HCT116 (cell line): ENCODE measurements at regions not wholly inside any gene's neighbourhood (a gene's known extent, or its start where the extent isn't known, plus 50 kb on each side); places are given as distances from the start of the nearest gene placed in this dataset.
A peak's percentile ranks its signal among the peaks of the same experiment; 100 is the strongest.
"Not testable (repeated sequence)": the region's sequence is repeated elsewhere in the genome, so short reads cannot be mapped to it uniquely, and the experiment has no call there.

Experiments
- ATAC-seq: fragments of 200-7000 bp; cut with Tn5 transposase; 2 replicates; pipeline ENCODE4 v1.9.1; 2020; ENCODE audit warnings: mild to moderate bottlenecking, moderate library complexity
- BruUV-seq: library from RNA; stranded (reverse); fragments of 400-500 nt; replicated peaks from 2 replicates; lab custom pipeline; 2021; lab: Mats Ljungman, UMichigan
- CTCF ChIA-PET: fragments of 300-600 bp; sonication (Branson Sonifier 250); formaldehyde crosslinking; loops from one replicate; lab custom pipeline; 2021; ENCODE audit warnings: antibody characterized with exemption; lab: Charles Lee
- POLR2A ChIA-PET: fragments of 300-600, 350-600 bp; sonication (Branson Sonifier 250); formaldehyde crosslinking; loops from one replicate; lab custom pipeline; 2021; ENCODE audit warnings: antibody characterized with exemption; lab: Charles Lee
- RAD21 ChIA-PET, 2 experiments: fragments of 300-600 bp; sonication (Branson Sonifier 250); formaldehyde crosslinking; loops; one replicate each; lab custom pipeline; 2023; ENCODE audit warnings: low total read pairs in 2 of 2; ENCODE audit not compliant: uncharacterized antibody in 2 of 2, unreplicated experiment in 2 of 2, low non-redundant PET in 1 of 2; lab: Charles Lee
- DNase-seq: peaks from one replicate; pipeline ENCODE4 v3.0.0-alpha.2; 2010; ENCODE audit warnings: low read depth, low spot score
- H2AFZ ChIP-seq: fragments of 200-600 bp; shearing (Covaris generic), sonication (generic); 2 replicates; pipeline ENCODE4 v1.6.1; 2017; ENCODE audit warnings: low read depth, mixed run types, mixed read lengths, antibody characterized with exemption, low read length; ENCODE audit not compliant: poor library complexity, severe bottlenecking
- H3K27ac ChIP-seq: 2 replicates; pipeline ENCODE4 v1.5.1; 2012; ENCODE audit warnings: low read depth, low read length
- H3K27me3 ChIP-seq: fragments of 200-600 bp; sonication (generic); 2 replicates; pipeline ENCODE4 v1.6.1; 2016; ENCODE audit warnings: mixed run types, low read length, mixed read lengths; ENCODE audit not compliant: insufficient read depth
- H3K36me3 ChIP-seq, 2 experiments: fragments of 200-500 bp in 1 of 2; fragments of 200-600 bp in 1 of 2; sonication (Bioruptor generic) in 1 of 2; sonication (generic) in 1 of 2; 2 replicates each; pipeline versions ENCODE4 v1.5.1 to v1.6.1; 2014 to 2016; ENCODE audit warnings: low read length in 2 of 2, inconsistent platforms in 1 of 2, mixed read lengths in 1 of 2, mixed run types in 1 of 2; ENCODE audit not compliant: insufficient read depth in 2 of 2, control insufficient read depth in 1 of 2
- H3K4me1 ChIP-seq, 2 experiments: fragments of 200-600 bp in 1 of 2; sonication (generic) in 1 of 2; 2 replicates each; pipeline versions ENCODE4 v1.5.1 to v1.6.1; 2012 to 2017; ENCODE audit warnings: low read length in 2 of 2, inconsistent platforms in 1 of 2, mild to moderate bottlenecking in 1 of 2, mixed read lengths in 1 of 2, mixed run types in 1 of 2, moderate library complexity in 1 of 2; ENCODE audit not compliant: insufficient read depth in 2 of 2, control insufficient read depth in 1 of 2
- H3K4me2 ChIP-seq: fragments of 200-600 bp; sonication (generic); 2 replicates; pipeline ENCODE4 v1.6.1; 2017; ENCODE audit warnings: mixed run types, low read length, mixed read lengths
- H3K4me3 ChIP-seq, 2 experiments: fragments of 200-600 bp in 1 of 2; sonication (generic) in 1 of 2; replicated peaks in 1 of 2; 2 replicates each; pipeline ENCODE4 v1.5.1; 2011 to 2016; ENCODE audit warnings: low read length in 2 of 2, control low read depth in 1 of 2, low read depth in 1 of 2, mild to moderate bottlenecking in 1 of 2, mixed read lengths in 1 of 2, mixed run types in 1 of 2
- H3K79me2 ChIP-seq: fragments of 200-600 bp; sonication (generic); 2 replicates; pipeline ENCODE4 v1.6.1; 2017; ENCODE audit warnings: mild to moderate bottlenecking, mixed run types, low read length, moderate library complexity, mixed read lengths; ENCODE audit not compliant: insufficient read depth
- H3K9ac ChIP-seq: fragments of 200-600 bp; sonication (generic); 2 replicates; pipeline ENCODE4 v1.6.1; 2016; ENCODE audit warnings: low read length, mixed read lengths
- H3K9me2 ChIP-seq: fragments of 200-600 bp; sonication (generic), shearing (Covaris generic); 2 replicates; pipeline ENCODE4 v1.6.1; 2017; ENCODE audit warnings: mixed run types, mild to moderate bottlenecking, moderate library complexity; ENCODE audit not compliant: insufficient read depth
- H3K9me3 ChIP-seq, 2 experiments: fragments of 200-500 bp in 1 of 2; fragments of 200-600 bp in 1 of 2; sonication (Bioruptor generic) in 1 of 2; sonication (generic) in 1 of 2; 2 replicates each; pipeline ENCODE4 v1.6.1; 2014 to 2017; ENCODE audit warnings: low read length in 2 of 2, mixed read lengths in 2 of 2, inconsistent platforms in 1 of 2, low read depth in 1 of 2, mild to moderate bottlenecking in 1 of 2, mixed run types in 1 of 2, moderate library complexity in 1 of 2; ENCODE audit not compliant: control insufficient read depth in 1 of 2, insufficient read depth in 1 of 2
- H4K20me1 ChIP-seq: fragments of 200-600 bp; sonication (generic), shearing (Covaris generic); 2 replicates; pipeline ENCODE4 v1.6.1; 2017; ENCODE audit warnings: mixed run types, mild to moderate bottlenecking, moderate library complexity; ENCODE audit not compliant: insufficient read depth
- RAD21 ChIP-seq: IDR thresholded peaks from 2 replicates; pipeline ENCODE4 v1.6.1; 2012; ENCODE audit warnings: low read depth, mild to moderate bottlenecking
- intact Hi-C: fragments of 100-400 bp; cut with micrococcal nuclease; formaldehyde crosslinking; loops from 2 replicates; pipeline ENCODE4 v1.10.0; 2022
- TF ChIP-seq, protein P1 (sequence below), 3 experiments: fragments of 200-600 bp in 1 of 3; sonication (generic) in 1 of 3; IDR thresholded peaks in 2 of 3; conservative IDR thresholded peaks in 1 of 3; 2 replicates each; pipeline ENCODE4 v1.5.1; 2012 to 2017; ENCODE audit warnings: low read depth in 2 of 3, low read length in 2 of 3, antibody characterized with exemption in 1 of 3, borderline replicate concordance in 1 of 3, control low read depth in 1 of 3, mild to moderate bottlenecking in 1 of 3, mixed read lengths in 1 of 3, mixed run types in 1 of 3, moderate library complexity in 1 of 3; ENCODE audit not compliant: insufficient read depth in 1 of 3

DNA sequence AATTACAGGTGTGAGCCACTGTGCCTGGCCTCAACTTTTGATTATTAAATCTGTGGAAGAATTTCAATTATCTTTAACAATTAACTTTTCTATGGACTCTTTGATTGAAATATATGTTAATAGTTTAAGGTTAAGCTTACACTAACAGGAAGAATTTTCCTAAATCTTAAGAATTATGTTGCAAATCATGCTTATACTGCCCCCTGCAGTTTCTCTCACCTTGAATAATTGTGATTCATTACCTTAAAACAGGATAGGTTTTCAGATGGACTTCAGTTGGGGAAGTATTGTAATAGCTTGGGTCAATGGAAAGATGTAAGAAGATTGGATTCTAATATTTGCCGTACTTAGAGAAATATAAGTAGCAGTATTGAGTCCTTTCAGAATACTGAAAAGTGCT, 66.5 kb upstream of the NIPA1 start:
- POLR2A ChIA-PET, H3K9ac ChIP-seq, H2AFZ ChIP-seq, intact Hi-C loops, H3K9me2 ChIP-seq, H3K27ac ChIP-seq, H3K4me3 ChIP-seq, H4K20me1 ChIP-seq, H3K79me2 ChIP-seq, BruUV-seq, H3K9me3 ChIP-seq, H3K36me3 ChIP-seq, H3K4me2 ChIP-seq, RAD21 ChIA-PET, CTCF ChIA-PET, H3K4me1 ChIP-seq, DNase-seq, H3K27me3 ChIP-seq: not testable (repeated sequence)
- ATAC-seq, result peak; percentile 52; the same call in 1 of the 2 replicates
- peak; percentile 22; the same call in 1 of the 2 replicates for TF ChIP-seq RAD21
- TF ChIP-seq, protein P1, sequence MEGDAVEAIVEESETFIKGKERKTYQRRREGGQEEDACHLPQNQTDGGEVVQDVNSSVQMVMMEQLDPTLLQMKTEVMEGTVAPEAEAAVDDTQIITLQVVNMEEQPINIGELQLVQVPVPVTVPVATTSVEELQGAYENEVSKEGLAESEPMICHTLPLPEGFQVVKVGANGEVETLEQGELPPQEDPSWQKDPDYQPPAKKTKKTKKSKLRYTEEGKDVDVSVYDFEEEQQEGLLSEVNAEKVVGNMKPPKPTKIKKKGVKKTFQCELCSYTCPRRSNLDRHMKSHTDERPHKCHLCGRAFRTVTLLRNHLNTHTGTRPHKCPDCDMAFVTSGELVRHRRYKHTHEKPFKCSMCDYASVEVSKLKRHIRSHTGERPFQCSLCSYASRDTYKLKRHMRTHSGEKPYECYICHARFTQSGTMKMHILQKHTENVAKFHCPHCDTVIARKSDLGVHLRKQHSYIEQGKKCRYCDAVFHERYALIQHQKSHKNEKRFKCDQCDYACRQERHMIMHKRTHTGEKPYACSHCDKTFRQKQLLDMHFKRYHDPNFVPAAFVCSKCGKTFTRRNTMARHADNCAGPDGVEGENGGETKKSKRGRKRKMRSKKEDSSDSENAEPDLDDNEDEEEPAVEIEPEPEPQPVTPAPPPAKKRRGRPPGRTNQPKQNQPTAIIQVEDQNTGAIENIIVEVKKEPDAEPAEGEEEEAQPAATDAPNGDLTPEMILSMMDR (IDR thresholded peaks at IDR 0.05 in 2 of 3, conservative IDR thresholded peaks at IDR 0.05 in 1 of 3; ENCODE audit: borderline replicate concordance in 1 of 3, insufficient read depth in 1 of 3, low read depth in 2 of 3, low read length in 2 of 3), result peak in 2 of 3 experiments; percentile 10 to 35; a peak in 3 of 6 replicates

DNA sequence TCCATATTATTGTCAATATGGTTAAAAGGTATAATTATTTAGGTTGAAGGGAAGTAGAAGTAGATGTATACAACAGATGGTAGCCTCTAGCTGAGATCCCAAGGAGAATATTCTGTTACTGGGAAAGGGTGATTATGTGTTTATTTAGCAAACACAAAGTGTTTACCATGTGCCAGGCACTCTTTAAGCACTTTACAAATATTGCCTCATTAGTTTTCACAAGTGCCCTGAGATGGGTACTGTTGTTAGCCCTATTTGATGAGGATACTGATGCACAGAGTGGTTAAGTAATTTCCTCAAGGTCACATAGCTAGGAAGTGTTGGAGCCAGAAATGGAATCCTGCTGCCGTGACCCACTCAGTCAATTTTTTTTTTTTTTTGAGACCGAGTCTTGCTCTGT, 60.3 kb upstream of the NIPA1 start:
- BruUV-seq, intact Hi-C loops, H3K27me3 ChIP-seq, ATAC-seq, H3K27ac ChIP-seq, CTCF ChIA-PET, H3K4me1 ChIP-seq, H4K20me1 ChIP-seq, H3K9ac ChIP-seq, H3K9me2 ChIP-seq, RAD21 ChIA-PET, H3K79me2 ChIP-seq, H3K4me3 ChIP-seq, POLR2A ChIA-PET, H3K4me2 ChIP-seq, H2AFZ ChIP-seq, DNase-seq, H3K9me3 ChIP-seq, H3K36me3 ChIP-seq: not testable (repeated sequence)

DNA sequence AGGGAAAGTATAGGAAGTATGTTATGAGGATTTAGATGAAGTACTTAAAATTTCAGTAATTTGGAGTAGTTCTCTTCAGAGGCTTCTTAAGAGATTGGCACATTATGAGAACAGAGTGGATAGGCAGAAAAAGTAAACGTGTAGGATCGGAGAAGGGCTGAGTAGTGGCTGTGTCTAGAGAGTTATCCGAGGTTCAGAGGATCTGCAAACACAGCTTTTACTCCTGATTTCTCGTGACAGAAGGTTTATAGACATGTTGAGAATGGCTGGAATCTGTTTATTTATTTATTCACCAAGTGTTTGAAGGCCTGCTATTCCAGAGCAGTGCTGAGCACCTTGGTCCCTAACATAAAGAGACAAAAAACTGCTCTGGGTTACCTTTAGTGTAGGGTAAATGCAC, 51.4 kb upstream of the NIPA1 start:
- H3K9me2 ChIP-seq, H3K4me1 ChIP-seq, H3K9ac ChIP-seq, BruUV-seq, intact Hi-C loops, ATAC-seq, H4K20me1 ChIP-seq, CTCF ChIA-PET, H3K79me2 ChIP-seq, H3K9me3 ChIP-seq, H2AFZ ChIP-seq, H3K27ac ChIP-seq, POLR2A ChIA-PET, H3K4me3 ChIP-seq, DNase-seq, H3K4me2 ChIP-seq, H3K36me3 ChIP-seq, RAD21 ChIA-PET, H3K27me3 ChIP-seq: not testable (repeated sequence)
